ENCODE measurements at regions not wholly inside any gene's neighbourhood (a gene's known extent, or its start where the extent isn't known, plus 50 kb on each side); places are given as distances from the start of the nearest gene placed in this dataset.
"Not testable (repeated sequence)": the region's sequence is repeated elsewhere in the genome, so short reads cannot be mapped to it uniquely, and the experiment has no call there.

GRCh38 chr16:66242672-66243071 is 123.8 kb upstream of the CDH5 start:
- DNase-seq (ENCODE audit: low read depth): no peak

GRCh38 chr16:66242206-66242605 is 124.3 kb upstream of the CDH5 start:
- DNase-seq (ENCODE audit: low read depth): not testable (repeated sequence)

- no peak for DNase-seq (ENCODE audit: low read depth)
These were observed 125.7 kb upstream of the CDH5 start for GRCh38 chr16:66240631-66241395.

- no peak for DNase-seq (ENCODE audit: low read depth)
These were observed 126.4 kb upstream of the CDH5 start for GRCh38 chr16:66240088-66240487.

GRCh38 chr16:66238696-66239095 is 127.8 kb upstream of the CDH5 start:
- DNase-seq (ENCODE audit: low read depth): no peak

- no peak for DNase-seq (ENCODE audit: low read depth)
These were observed 130.2 kb upstream of the CDH5 start for GRCh38 chr16:66236301-66236700.

GRCh38 chr16:66231452-66232160 is 134.9 kb upstream of the CDH5 start:
- DNase-seq (ENCODE audit: low read depth): no peak

- no peak for DNase-seq (ENCODE audit: low read depth)
These were observed 136.8 kb upstream of the CDH5 start for GRCh38 chr16:66229651-66230050.

GRCh38 chr16:66228792-66229191 is 137.7 kb upstream of the CDH5 start:
- no peak for DNase-seq (ENCODE audit: low read depth)

GRCh38 chr16:66227766-66228530 is 138.5 kb upstream of the CDH5 start:
- no peak for DNase-seq (ENCODE audit: low read depth)

GRCh38 chr16:66226762-66227161 is 139.7 kb upstream of the CDH5 start:
- no peak for DNase-seq (ENCODE audit: low read depth)

- DNase-seq (ENCODE audit: low read depth): no peak
These were observed 140.8 kb upstream of the CDH5 start for GRCh38 chr16:66225696-66226095.

GRCh38 chr16:66224626-66225025 is 141.9 kb upstream of the CDH5 start:
- no peak for DNase-seq (ENCODE audit: low read depth)

GRCh38 chr16:66224186-66224585 is 142.3 kb upstream of the CDH5 start:
- DNase-seq (ENCODE audit: low read depth): no peak

GRCh38 chr16:66223176-66223780 is 143.2 kb upstream of the CDH5 start:
- DNase-seq (ENCODE audit: low read depth): no peak

- no peak for DNase-seq (ENCODE audit: low read depth)
These were observed 143.7 kb upstream of the CDH5 start for GRCh38 chr16:66222756-66223155.

- DNase-seq (ENCODE audit: low read depth): no peak
These were observed 145.8 kb upstream of the CDH5 start for GRCh38 chr16:66220702-66221101.

- no peak for DNase-seq (ENCODE audit: low read depth)
These were observed 147.0 kb upstream of the CDH5 start for GRCh38 chr16:66219491-66219890.

- no peak for DNase-seq (ENCODE audit: low read depth)
These were observed 154.1 kb upstream of the CDH5 start for GRCh38 chr16:66212428-66212827.

GRCh38 chr16:66211651-66212050 is 154.8 kb upstream of the CDH5 start:
- DNase-seq (ENCODE audit: low read depth): no peak

GRCh38 chr16:66207883-66208265 is 158.6 kb upstream of the CDH5 start:
- DNase-seq (ENCODE audit: low read depth): no peak

- DNase-seq (ENCODE audit: low read depth): no peak
These were observed 159.2 kb upstream of the CDH5 start for GRCh38 chr16:66207139-66207882.
